ENCODE measurements at regions not wholly inside any gene's neighbourhood (a gene's known extent, or its start where the extent isn't known, plus 50 kb on each side); places are given as distances from the start of the nearest gene placed in this dataset.

- H3K9me3 ChIP-seq (ENCODE audit: control insufficient read depth in 2 of 3, insufficient read depth in 1 of 3, low read length in 3 of 3), result no peaks in the 10 kb centered on the region
- no peaks in the 10 kb centered on the region for H3K36me3 ChIP-seq (ENCODE audit: control insufficient read depth in 2 of 3, insufficient read depth in 3 of 3, low read length in 3 of 3)
- no peak for DNase-seq
- no peak for FAIRE-seq
- no peak overlapping the region for H3K9ac ChIP-seq (ENCODE audit: low read length in 3 of 3)
- H3K4me3 ChIP-seq (ENCODE audit: low read length in 3 of 3), result no peak overlapping the region
- intact Hi-C loops (cut with DNase I), result no loop called here
- no peak for TF ChIP-seq CTCF (IDR thresholded peaks at IDR 0.05; ENCODE audit: borderline replicate concordance, extremely low read depth, insufficient read depth)
- H3K27ac ChIP-seq (ENCODE audit: low read depth in 2 of 2, low read length in 2 of 2), result no peak overlapping the region
- no peaks in the 10 kb centered on the region for H3K27me3 ChIP-seq (ENCODE audit: control insufficient read depth, insufficient read depth, low read length)
- no peaks in the 10 kb centered on the region for H3K4me1 ChIP-seq (ENCODE audit: control insufficient read depth in 2 of 3, insufficient read depth in 2 of 3, low read depth in 1 of 3, low read length in 3 of 3)
Observed at GRCh38 chr4:62398318-62398717, 1198.2 kb downstream of the ADGRL3 start.

- Histone ChIP-seq H3K4me3 (ENCODE audit: low read length in 3 of 3) (no peak overlapping the region), H3K9me3 (ENCODE audit: control insufficient read depth in 2 of 3, insufficient read depth in 1 of 3, low read length in 3 of 3) (no peaks in the 10 kb centered on the region), H3K27ac (ENCODE audit: low read depth in 2 of 2, low read length in 2 of 2) (no peak overlapping the region), H3K27me3 (ENCODE audit: control insufficient read depth, insufficient read depth, low read length) (no peaks in the 10 kb centered on the region), H3K4me1 (ENCODE audit: control insufficient read depth in 2 of 3, insufficient read depth in 2 of 3, low read depth in 1 of 3, low read length in 3 of 3) (no peaks in the 10 kb centered on the region), H3K36me3 (ENCODE audit: control insufficient read depth in 2 of 3, insufficient read depth in 3 of 3, low read length in 3 of 3) (no peaks in the 10 kb centered on the region), H3K9ac (ENCODE audit: low read length in 3 of 3) (no peak overlapping the region)
- DNase-seq, result no peak
- TF ChIP-seq CTCF (IDR thresholded peaks at IDR 0.05; ENCODE audit: borderline replicate concordance, extremely low read depth, insufficient read depth), result no peak
- intact Hi-C loops (cut with DNase I), result no loop called here
- FAIRE-seq, result no peak
Observed at GRCh38 chr4:62394766-62395165, 1194.6 kb downstream of the ADGRL3 start.

GRCh38 chr4:62387808-62388207 is 1187.7 kb downstream of the ADGRL3 start:
- no peak for FAIRE-seq
- H3K4me3 ChIP-seq (ENCODE audit: low read length in 3 of 3), result no peak overlapping the region
- intact Hi-C loops (cut with DNase I), result no loop called here

More at GRCh38 chr4:62387808-62388207, 1187.7 kb downstream of the ADGRL3 start:
- Histone ChIP-seq H3K4me1 (ENCODE audit: control insufficient read depth in 2 of 3, insufficient read depth in 2 of 3, low read depth in 1 of 3, low read length in 3 of 3) (no peaks in the 10 kb centered on the region), H3K36me3 (ENCODE audit: control insufficient read depth in 2 of 3, insufficient read depth in 3 of 3, low read length in 3 of 3) (no peaks in the 10 kb centered on the region), H3K27ac (ENCODE audit: low read depth in 2 of 2, low read length in 2 of 2) (no peak overlapping the region), H3K27me3 (ENCODE audit: control insufficient read depth, insufficient read depth, low read length) (no peaks in the 10 kb centered on the region), H3K9ac (ENCODE audit: low read length in 3 of 3) (no peak overlapping the region), H3K9me3 (ENCODE audit: control insufficient read depth in 2 of 3, insufficient read depth in 1 of 3, low read length in 3 of 3) (no peaks in the 10 kb centered on the region)
- DNase-seq, result no peak
- TF ChIP-seq CTCF (IDR thresholded peaks at IDR 0.05; ENCODE audit: borderline replicate concordance, extremely low read depth, insufficient read depth), result no peak
